Activated CD4-positive, alpha-beta T cell treated with anti-CD3 and anti-CD28 coated beads, Interleukin-2, amount 50 U/mL, for 24 hours (primary cell): ENCODE measurements at regions not wholly inside any gene's neighbourhood (a gene's known extent, or its start where the extent isn't known, plus 50 kb on each side); places are given as distances from the start of the nearest gene placed in this dataset.

Experiments
- DNase-seq, 2 donors: peaks; one replicate each; pipeline ENCODE4 v3.0.0-alpha.2; 2020; ENCODE audit warnings: low read depth in 1 of 2, low spot score in 1 of 2

GRCh38 chr2:191557841-191558240 lies 120.1 kb upstream of the NABP1 start:
- DNase-seq = no peak

- DNase-seq = no peak
Observed at GRCh38 chr2:191559569-191559968, 118.4 kb upstream of the NABP1 start.

- DNase-seq = no peak
Observed at GRCh38 chr2:191560411-191560980, 117.4 kb upstream of the NABP1 start.

- DNase-seq = no peak
Observed at GRCh38 chr2:191565120-191565519, 112.8 kb upstream of the NABP1 start.

- DNase-seq = no peak
Observed at GRCh38 chr2:191565647-191566198, 112.2 kb upstream of the NABP1 start.

- peak; percentile 30 to 58 for DNase-seq
Observed at GRCh38 chr2:191566344-191566743, 111.6 kb upstream of the NABP1 start.

GRCh38 chr2:191567206-191567605 lies 110.7 kb upstream of the NABP1 start:
- no peak for DNase-seq

GRCh38 chr2:191569025-191569424 lies 108.9 kb upstream of the NABP1 start:
- no peak for DNase-seq

GRCh38 chr2:191571163-191571769 lies 106.7 kb upstream of the NABP1 start:
- peak in 1 of 2 donors; percentile 33 for DNase-seq

- DNase-seq = no peak
Observed at GRCh38 chr2:191572319-191572718, 105.6 kb upstream of the NABP1 start.

GRCh38 chr2:191573216-191573615 lies 104.7 kb upstream of the NABP1 start:
- no peak for DNase-seq

- DNase-seq = no peak
Observed at GRCh38 chr2:191574232-191574631, 103.7 kb upstream of the NABP1 start.

GRCh38 chr2:191577605-191578004 lies 100.3 kb upstream of the NABP1 start:
- DNase-seq = no peak

- DNase-seq = no peak
Observed at GRCh38 chr2:191578031-191578430, 99.9 kb upstream of the NABP1 start.

GRCh38 chr2:191580581-191580980 lies 97.4 kb upstream of the NABP1 start:
- no peak for DNase-seq

- no peak for DNase-seq
Observed at GRCh38 chr2:191581003-191581402, 96.9 kb upstream of the NABP1 start.

- no peak for DNase-seq
Observed at GRCh38 chr2:191582355-191582754, 95.6 kb upstream of the NABP1 start.

- no peak for DNase-seq
Observed at GRCh38 chr2:191591025-191591424, 86.9 kb upstream of the NABP1 start.

GRCh38 chr2:191593622-191594385 lies 84.1 kb upstream of the NABP1 start:
- no peak for DNase-seq

- no peak for DNase-seq
Observed at GRCh38 chr2:191597186-191597751, 80.7 kb upstream of the NABP1 start.

GRCh38 chr2:191598296-191598695 lies 79.6 kb upstream of the NABP1 start:
- no peak for DNase-seq

GRCh38 chr2:191601060-191601459 lies 76.9 kb upstream of the NABP1 start:
- DNase-seq = no peak
